ACHN (cell line): ENCODE measurements at regions not wholly inside any gene's neighbourhood (a gene's known extent, or its start where the extent isn't known, plus 50 kb on each side); places are given as distances from the start of the nearest gene placed in this dataset.

Source experiments
- DNase-seq: peaks from one replicate; pipeline ENCODE4 v3.0.0-alpha.2; 2015
- in situ Hi-C: cut with HindIII; loops from 2 replicates; pipeline ENCODE4 v1.10.0; 2017; ENCODE audit warnings: low sequenced_read_pairs, low pct_ligation_motif_present, low pct_unique_long_range_greater_than_20kb

GRCh38 chr10:36111676-36112075, 469.6 kb upstream of the FZD8 start:
- DNase-seq, result no peak
- in situ Hi-C loops, result no loop called here

DNA sequence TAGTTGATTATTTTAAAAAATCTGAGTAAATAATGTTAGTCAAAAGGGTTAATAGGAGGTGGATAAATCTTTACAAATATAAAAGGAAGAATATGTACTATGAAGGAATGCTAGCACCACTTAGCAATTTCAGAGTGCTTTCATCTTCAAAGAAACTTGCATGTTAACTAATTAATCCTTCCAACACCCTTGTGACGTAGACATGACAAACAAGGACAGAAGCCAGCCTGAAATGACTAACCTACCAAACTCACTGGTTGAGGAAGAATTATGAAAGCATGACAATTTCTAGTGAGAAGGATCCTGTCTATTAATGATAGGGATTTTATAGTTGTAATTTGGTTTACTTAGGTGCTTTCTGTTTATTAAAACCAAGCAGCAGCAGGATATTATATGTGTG, 468.0 kb upstream of the FZD8 start:
- no peak for DNase-seq
- in situ Hi-C loops, result no loop called here

DNA sequence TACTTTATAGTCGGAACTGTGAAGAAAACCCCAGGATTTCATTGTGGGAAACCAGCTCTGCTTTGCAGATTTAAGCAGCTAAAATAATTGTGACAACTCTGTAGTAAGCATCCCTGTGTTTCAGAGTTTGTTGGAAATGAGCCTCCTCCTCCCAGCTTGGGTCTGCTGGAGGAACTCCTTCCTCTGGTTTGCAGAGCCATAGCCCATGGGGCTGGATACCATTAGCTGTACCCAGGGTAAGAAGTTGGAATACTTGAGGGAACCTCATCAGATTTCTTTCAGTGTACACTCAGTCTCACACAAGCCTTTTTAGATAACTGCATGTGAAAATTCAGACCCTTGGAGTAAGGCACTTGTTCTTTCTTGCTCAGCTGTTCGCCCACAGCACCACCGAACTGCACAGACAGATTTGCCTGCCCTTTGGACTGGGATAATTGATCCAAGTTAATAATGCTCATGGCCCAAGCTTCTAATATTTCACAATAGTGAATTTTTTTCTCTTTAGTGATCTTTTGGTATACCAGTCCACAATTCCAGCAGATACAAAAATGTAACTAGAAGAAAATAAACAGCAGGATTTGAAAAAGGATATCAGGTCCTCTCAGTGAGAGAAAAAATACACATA, 467.4 kb upstream of the FZD8 start:
- in situ Hi-C loops, result no loop called here
- no peak for DNase-seq

- DNase-seq, result no peak
- in situ Hi-C loops, result no loop called here
Measured at GRCh38 chr10:36097696-36098095, 455.6 kb upstream of the FZD8 start.

DNA sequence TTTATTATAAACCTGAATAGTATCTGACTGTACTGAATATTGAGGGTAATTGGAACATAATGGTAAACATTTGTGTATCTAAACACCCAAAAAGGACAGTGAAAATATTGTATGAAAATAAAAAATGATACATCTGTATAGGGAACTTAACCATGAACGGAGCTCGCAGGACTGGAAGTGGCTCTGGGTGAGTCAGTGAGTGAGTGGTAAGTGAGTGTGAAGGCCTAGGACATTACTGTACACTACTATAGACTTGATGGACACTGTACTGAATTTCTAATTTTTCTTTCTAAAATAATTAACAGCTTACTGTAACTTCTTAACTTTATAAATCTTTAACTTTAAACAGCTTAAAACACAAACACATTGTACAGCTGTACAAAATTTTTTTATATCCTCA, 454.5 kb upstream of the FZD8 start:
- DNase-seq, result no peak
- in situ Hi-C loops, result no loop called here

GRCh38 chr10:36094096-36094495, 452.0 kb upstream of the FZD8 start:
- DNase-seq, result no peak
- in situ Hi-C loops, result no loop called here

DNA sequence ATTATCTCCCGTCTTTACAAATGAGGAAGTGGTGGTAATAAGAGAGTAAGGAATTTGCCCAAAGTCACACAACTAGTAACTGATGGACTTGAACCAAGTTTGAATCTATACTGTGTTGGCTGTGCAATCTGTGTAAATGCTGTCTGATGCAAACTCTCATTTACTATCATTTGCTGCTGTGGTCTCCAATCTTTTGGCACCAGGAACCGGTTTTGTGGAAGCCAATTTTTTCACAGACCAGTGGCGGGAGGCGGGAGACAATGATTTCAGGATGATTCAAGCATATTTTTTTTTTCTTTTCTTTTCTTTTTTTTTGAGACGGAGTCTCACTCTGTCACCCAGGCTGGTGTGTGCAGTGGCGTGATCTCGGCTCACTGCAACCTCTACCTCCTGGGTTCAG, 450.0 kb upstream of the FZD8 start:
- no peak for DNase-seq
- in situ Hi-C loops, result no loop called here

GRCh38 chr10:36091007-36091406, 448.9 kb upstream of the FZD8 start:
- in situ Hi-C loops, result no loop called here
- no peak for DNase-seq

DNA sequence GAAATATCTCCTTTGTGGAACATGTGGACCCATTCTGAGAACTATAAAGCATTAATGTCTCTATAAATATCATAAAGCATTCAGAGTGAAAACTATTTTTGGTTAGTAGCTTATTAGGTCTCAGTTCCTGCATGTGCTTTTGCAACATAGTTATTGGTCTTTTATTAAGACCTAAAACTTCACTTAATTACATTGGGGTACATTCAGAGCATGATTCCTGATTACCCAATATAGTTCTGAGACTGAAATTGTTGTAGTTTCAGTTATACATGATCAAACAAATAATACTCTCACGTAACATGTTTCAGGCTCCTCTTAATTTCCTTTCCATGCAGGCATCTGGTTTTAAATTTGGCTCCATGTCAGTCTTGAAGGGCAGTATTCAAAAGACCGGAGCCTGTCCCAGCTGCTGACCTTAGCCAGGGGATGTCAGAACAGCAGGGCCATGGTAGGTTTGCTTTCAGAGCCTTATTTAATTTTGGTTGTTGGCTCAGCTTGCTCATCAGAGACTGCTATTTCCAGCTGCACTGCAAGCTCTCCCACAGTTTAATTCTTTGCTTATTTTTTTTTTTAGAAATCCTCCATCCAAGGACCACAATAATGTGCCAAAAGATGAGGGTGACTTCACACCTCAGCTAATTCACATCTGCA, 447.8 kb upstream of the FZD8 start:
- no peak for DNase-seq
- in situ Hi-C loops, result no loop called here

- in situ Hi-C loops, result no loop called here
Measured at GRCh38 chr10:36087006-36088005, 445.2 kb upstream of the FZD8 start.

GRCh38 chr10:36075196-36075595, 433.1 kb upstream of the FZD8 start:
- in situ Hi-C loops, result no loop called here
- DNase-seq, result no peak

More at GRCh38 chr10:36087006-36088005, 445.2 kb upstream of the FZD8 start:
- no peak for DNase-seq

- DNase-seq, result no peak
- in situ Hi-C loops, result no loop called here
Measured at GRCh38 chr10:36073796-36074345, 431.8 kb upstream of the FZD8 start.

DNA sequence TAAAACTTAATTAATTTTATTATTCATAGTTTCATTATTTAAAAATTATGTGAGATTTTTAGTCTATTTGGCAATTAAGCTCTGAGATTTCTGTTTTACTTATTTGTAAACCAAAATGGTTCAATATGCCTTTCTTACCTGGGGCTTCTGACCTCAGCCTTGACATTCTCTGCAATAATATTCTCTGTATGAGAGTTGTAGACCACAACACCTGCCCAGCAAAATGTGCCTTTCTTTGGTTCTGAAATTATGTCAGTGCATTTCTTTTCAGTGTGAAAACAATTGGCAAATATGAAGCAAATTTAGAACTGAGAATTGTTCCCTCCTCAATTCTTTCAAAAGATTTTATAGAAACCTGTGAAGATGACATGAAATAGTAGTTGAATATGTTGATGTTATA, 426.4 kb upstream of the FZD8 start:
- in situ Hi-C loops, result no loop called here
- no peak for DNase-seq

- in situ Hi-C loops, result no loop called here
- no peak for DNase-seq
Measured at GRCh38 chr10:36067748-36068147, 425.7 kb upstream of the FZD8 start.

- in situ Hi-C loops, result no loop called here
- no peak for DNase-seq
Measured at GRCh38 chr10:36066850-36067249, 424.8 kb upstream of the FZD8 start.

DNA sequence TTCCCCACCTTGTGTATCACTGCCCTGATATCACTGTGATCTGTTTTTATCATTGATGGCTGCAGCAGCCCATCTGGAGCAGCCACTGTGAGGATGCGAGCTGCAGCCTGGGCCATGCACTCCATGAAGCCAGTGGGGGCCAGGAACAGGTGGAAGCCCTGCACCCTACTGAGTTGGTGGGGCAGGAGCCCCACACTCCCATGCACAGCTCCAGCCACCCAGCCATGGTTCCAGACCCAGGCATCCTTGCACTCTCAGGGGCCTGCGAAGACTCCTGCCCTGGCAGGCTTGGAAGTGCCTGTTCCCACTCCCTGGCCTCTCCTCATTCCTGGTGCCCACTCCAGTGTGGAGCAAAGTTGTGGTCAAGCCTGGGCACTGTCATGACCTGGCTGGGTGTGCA, 424.0 kb upstream of the FZD8 start:
- in situ Hi-C loops, result no loop called here
- no peak for DNase-seq

DNA sequence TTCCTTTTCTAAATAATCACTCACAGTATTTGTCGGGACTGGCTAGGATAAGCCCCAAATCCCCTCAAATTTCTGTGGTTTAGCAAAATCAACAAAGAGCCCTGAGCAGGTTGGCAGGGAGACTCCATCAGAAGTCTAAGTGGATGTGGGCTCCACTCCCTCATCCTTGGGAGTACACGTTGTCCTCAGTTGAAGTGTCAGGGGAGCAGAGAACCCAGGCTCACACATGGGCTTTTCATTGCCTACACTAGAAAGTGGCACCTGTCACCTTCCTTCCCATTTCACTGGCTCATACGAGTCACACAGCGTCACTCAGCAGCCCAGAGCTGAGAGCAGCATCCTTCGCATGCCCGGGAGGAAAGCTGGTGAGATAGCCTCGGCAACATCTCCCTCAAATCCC, 421.3 kb upstream of the FZD8 start:
- in situ Hi-C loops, result no loop called here
- no peak for DNase-seq

DNA sequence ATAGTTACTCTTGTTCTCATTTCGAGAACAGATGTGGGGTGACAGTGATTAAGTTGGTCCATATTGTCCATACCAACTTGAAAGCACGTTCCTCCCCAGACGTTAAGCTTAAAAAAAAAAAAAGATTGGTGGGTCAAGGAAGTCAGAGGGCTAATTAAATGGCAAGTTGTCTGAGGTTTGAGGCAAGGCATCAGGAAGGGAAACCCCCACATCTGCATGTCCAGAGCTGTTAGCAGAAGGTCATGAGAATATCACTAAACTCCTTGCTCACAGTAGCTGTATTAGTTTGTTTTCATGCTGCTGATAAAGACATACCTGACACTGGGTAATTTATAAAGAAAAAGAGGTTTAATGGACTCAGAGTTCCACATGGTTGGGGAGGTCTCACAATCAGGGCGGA, 415.6 kb upstream of the FZD8 start:
- no peak for DNase-seq
- in situ Hi-C loops, result no loop called here

DNA sequence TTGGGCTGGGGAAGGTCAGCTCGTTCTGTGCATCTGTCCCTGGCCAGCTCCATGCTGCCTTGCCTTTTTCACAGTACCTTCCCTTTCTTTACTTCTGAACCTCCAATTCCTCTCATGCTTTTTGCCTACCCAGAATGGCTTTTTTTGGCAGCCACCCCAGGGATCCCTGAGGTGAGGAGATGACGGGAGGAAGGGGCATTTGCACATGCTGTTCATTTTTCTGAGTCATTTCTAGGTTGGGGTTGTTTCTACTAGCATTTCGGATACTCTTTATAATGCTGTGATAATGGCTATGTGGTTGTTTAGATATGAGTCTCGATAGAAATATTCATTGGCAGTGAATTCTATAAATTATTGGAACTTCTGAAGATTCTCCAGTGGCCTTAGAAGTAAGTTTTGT, 415.1 kb upstream of the FZD8 start:
- in situ Hi-C loops, result no loop called here
- no peak for DNase-seq
